ENCODE measurements at regions not wholly inside any gene's neighbourhood (a gene's known extent, or its start where the extent isn't known, plus 50 kb on each side); places are given as distances from the start of the nearest gene placed in this dataset.
A peak's percentile ranks its signal among the peaks of the same experiment; 100 is the strongest.
"Not testable (repeated sequence)": the region's sequence is repeated elsewhere in the genome, so short reads cannot be mapped to it uniquely, and the experiment has no call there.

- no peak for DNase-seq
Observed at GRCh38 chr3:197404754-197405153, 106.3 kb upstream of the DLG1 start.

GRCh38 chr3:197404030-197404429 lies 105.6 kb upstream of the DLG1 start:
- no peak for DNase-seq

GRCh38 chr3:197402401-197402800 lies 104.0 kb upstream of the DLG1 start:
- DNase-seq, result not testable (repeated sequence)

- no peak for DNase-seq
Observed at GRCh38 chr3:197399486-197399885, 101.1 kb upstream of the DLG1 start.

- no peak for DNase-seq
Observed at GRCh38 chr3:197398286-197398878, 100.0 kb upstream of the DLG1 start.

GRCh38 chr3:197397838-197398237 lies 99.4 kb upstream of the DLG1 start:
- no peak for DNase-seq

GRCh38 chr3:197394464-197395321 lies 96.3 kb upstream of the DLG1 start:
- DNase-seq, result peak; percentile 55

GRCh38 chr3:197394126-197394463 lies 95.7 kb upstream of the DLG1 start:
- not testable (repeated sequence) for DNase-seq

GRCh38 chr3:197393711-197394110 lies 95.3 kb upstream of the DLG1 start:
- DNase-seq, result no peak

- no peak for DNase-seq
Observed at GRCh38 chr3:197392961-197393360, 94.5 kb upstream of the DLG1 start.

GRCh38 chr3:197381371-197381770 lies 83.0 kb upstream of the DLG1 start:
- no peak for DNase-seq

GRCh38 chr3:197380786-197381185 lies 82.4 kb upstream of the DLG1 start:
- no peak for DNase-seq

GRCh38 chr3:197378985-197379718 lies 80.7 kb upstream of the DLG1 start:
- no peak for DNase-seq

- DNase-seq, result no peak
Observed at GRCh38 chr3:197376735-197377555, 78.5 kb upstream of the DLG1 start.

GRCh38 chr3:197376020-197376419 lies 77.6 kb upstream of the DLG1 start:
- no peak for DNase-seq

- DNase-seq, result no peak
Observed at GRCh38 chr3:197375001-197375441, 76.6 kb upstream of the DLG1 start.

GRCh38 chr3:197373096-197373495 lies 74.7 kb upstream of the DLG1 start:
- DNase-seq, result no peak

- DNase-seq, result peak; percentile 62
Observed at GRCh38 chr3:197372047-197372661, 73.7 kb upstream of the DLG1 start.

- no peak for DNase-seq
Observed at GRCh38 chr3:197371591-197372046, 73.2 kb upstream of the DLG1 start.

- no peak for DNase-seq
Observed at GRCh38 chr3:197369545-197369944, 71.1 kb upstream of the DLG1 start.

- DNase-seq, result no peak
Observed at GRCh38 chr3:197368821-197369220, 70.4 kb upstream of the DLG1 start.

- DNase-seq, result no peak
Observed at GRCh38 chr3:197368330-197368729, 69.9 kb upstream of the DLG1 start.

Data from femur (tissue), 1 donor.